H9 (cell line): ENCODE measurements at regions not wholly inside any gene's neighbourhood (a gene's known extent, or its start where the extent isn't known, plus 50 kb on each side); places are given as distances from the start of the nearest gene placed in this dataset.

ENCODE experiments used
- DNase-seq: peaks from one replicate; pipeline ENCODE4 v3.0.0-alpha.2; 2017
- H2AFZ ChIP-seq: one replicate; pipeline ENCODE4 v1.6.1; 2013; ENCODE audit warnings: mild to moderate bottlenecking, low read length, control low read depth, moderate library complexity
- H2AK5ac ChIP-seq: 2 replicates; pipeline ENCODE4 v1.6.1; 2013; ENCODE audit warnings: low read length, control low read depth, mixed read lengths; ENCODE audit not compliant: insufficient read length
- H2BK120ac ChIP-seq: one replicate; pipeline ENCODE4 v1.6.1; 2013; ENCODE audit warnings: low read depth, mild to moderate bottlenecking, low read length, control low read depth, inconsistent platforms; ENCODE audit not compliant: poor library complexity, severe bottlenecking
- H2BK12ac ChIP-seq: 2 replicates; pipeline ENCODE4 v1.6.1; 2013; ENCODE audit warnings: low read length, control low read depth, mixed read lengths, low read depth; ENCODE audit not compliant: insufficient read length
- H2BK15ac ChIP-seq: 2 replicates; pipeline ENCODE4 v1.6.1; 2013; ENCODE audit warnings: low read depth, low read length, control low read depth
- H2BK20ac ChIP-seq: one replicate; pipeline ENCODE4 v1.6.1; 2013; ENCODE audit warnings: low read depth, mild to moderate bottlenecking, low read length, control low read depth, inconsistent platforms; ENCODE audit not compliant: poor library complexity, severe bottlenecking
- H2BK5ac ChIP-seq: 2 replicates; pipeline ENCODE4 v1.6.1; 2013; ENCODE audit warnings: low read length, control low read depth, mixed read lengths; ENCODE audit not compliant: insufficient read length
- H3K14ac ChIP-seq: 2 replicates; pipeline ENCODE4 v1.6.1; 2013; ENCODE audit warnings: low read length, control low read depth; ENCODE audit not compliant: insufficient read depth
- H3K18ac ChIP-seq: 2 replicates; pipeline ENCODE4 v1.6.1; 2013; ENCODE audit warnings: low read depth, mild to moderate bottlenecking, mixed read lengths, low read length, control low read depth; ENCODE audit not compliant: insufficient read length
- H3K23ac ChIP-seq: 2 replicates; pipeline ENCODE4 v1.6.1; 2013; ENCODE audit warnings: low read length, control low read depth, mixed read lengths, low read depth; ENCODE audit not compliant: insufficient read length
- H3K23me2 ChIP-seq: 2 replicates; pipeline ENCODE4 v1.6.1; 2013; ENCODE audit warnings: low read depth, mild to moderate bottlenecking, mixed read lengths, low read length, control low read depth; ENCODE audit not compliant: insufficient read length, poor library complexity, severe bottlenecking
- H3K27ac ChIP-seq: 2 replicates; pipeline ENCODE4 v1.5.1; 2013; ENCODE audit warnings: low read length, control low read depth, mixed read lengths, low read depth; ENCODE audit not compliant: insufficient read length
- H3K27me3 ChIP-seq: 2 replicates; pipeline ENCODE4 v1.6.1; 2013; ENCODE audit warnings: low read length, control low read depth, inconsistent platforms; ENCODE audit not compliant: insufficient read depth
- H3K4ac ChIP-seq: 2 replicates; pipeline ENCODE4 v1.6.1; 2013; ENCODE audit warnings: low read depth, mild to moderate bottlenecking, control low read depth, inconsistent platforms, low read length, moderate library complexity
- H3K4me1 ChIP-seq: 2 replicates; pipeline ENCODE4 v1.6.1; 2013; ENCODE audit warnings: low read length, control low read depth, inconsistent platforms; ENCODE audit not compliant: insufficient read depth
- H3K4me2 ChIP-seq: 2 replicates; pipeline ENCODE4 v1.6.1; 2013; ENCODE audit warnings: low read length, control low read depth, mixed read lengths; ENCODE audit not compliant: insufficient read length, insufficient read depth
- H3K56ac ChIP-seq: 2 replicates; pipeline ENCODE4 v1.6.1; 2013; ENCODE audit warnings: low read depth, mild to moderate bottlenecking, mixed read lengths, low read length, control low read depth; ENCODE audit not compliant: insufficient read length
- H3K79me1 ChIP-seq: 2 replicates; pipeline ENCODE4 v1.6.1; 2013; ENCODE audit warnings: low read depth, mild to moderate bottlenecking, moderate library complexity, low read length, control low read depth, inconsistent platforms; ENCODE audit not compliant: insufficient read depth, poor library complexity, severe bottlenecking
- H3K79me2 ChIP-seq: 2 replicates; pipeline ENCODE4 v1.6.1; 2013; ENCODE audit warnings: low read length, control low read depth, inconsistent platforms; ENCODE audit not compliant: insufficient read depth
- H3K9ac ChIP-seq: 2 replicates; pipeline ENCODE4 v1.6.1; 2013; ENCODE audit warnings: low read length, control low read depth, mixed read lengths; ENCODE audit not compliant: insufficient read length; ENCODE audit errors: extremely low read depth
- H3K9me3 ChIP-seq: one replicate; pipeline ENCODE4 v1.6.1; 2013; ENCODE audit warnings: low read depth, low read length, inconsistent platforms; ENCODE audit not compliant: control insufficient read depth
- H3T11ph ChIP-seq: one replicate; pipeline ENCODE4 v1.6.1; 2013; ENCODE audit warnings: mild to moderate bottlenecking, low read length, control low read depth, inconsistent platforms
- H4K20me1 ChIP-seq: one replicate; pipeline ENCODE4 v1.6.1; 2013; ENCODE audit not compliant: control insufficient read depth, insufficient read length, insufficient read depth
- H4K5ac ChIP-seq: 2 replicates; pipeline ENCODE4 v1.6.1; 2013; ENCODE audit warnings: low read depth, mild to moderate bottlenecking, mixed read lengths, low read length, control low read depth; ENCODE audit not compliant: insufficient read length
- H4K8ac ChIP-seq: replicated peaks from 2 replicates; pipeline ENCODE4 v1.6.1; 2013; ENCODE audit warnings: low read length, control low read depth, mixed read lengths, low read depth; ENCODE audit not compliant: insufficient read length
- H4K91ac ChIP-seq: 2 replicates; pipeline ENCODE4 v1.6.1; 2013; ENCODE audit warnings: low read depth, mild to moderate bottlenecking, moderate library complexity, mixed read lengths, low read length, control low read depth; ENCODE audit not compliant: insufficient read length
- H3K27ac Mint-ChIP-seq, 3 experiments: 2 replicates in 2 of 3; 3 replicates in 1 of 3; pipeline ENCODE4 v1.8.0; 2020 to 2021; ENCODE audit warnings: mixed read lengths in 3 of 3, mild to moderate bottlenecking in 1 of 3, moderate library complexity in 1 of 3
- H3K27me3 Mint-ChIP-seq: 2 replicates; pipeline ENCODE4 v1.8.0; 2021; ENCODE audit warnings: low read depth, mild to moderate bottlenecking, moderate library complexity, mixed read lengths
- H3K36me3 Mint-ChIP-seq, 3 experiments: 2 replicates in 2 of 3; 3 replicates in 1 of 3; pipeline ENCODE4 v1.8.0; 2020 to 2021; ENCODE audit warnings: low read depth in 3 of 3, mixed read lengths in 3 of 3; ENCODE audit not compliant: insufficient read depth in 1 of 3
- H3K4me1 Mint-ChIP-seq, 2 experiments: 2 replicates each; pipeline ENCODE4 v1.8.0; 2020; ENCODE audit warnings: mixed read lengths in 2 of 2
- H3K4me3 Mint-ChIP-seq, 2 experiments: 2 replicates in 1 of 2; 3 replicates in 1 of 2; pipeline ENCODE4 v1.8.0; 2020 to 2021; ENCODE audit warnings: mild to moderate bottlenecking in 2 of 2, mixed read lengths in 2 of 2, moderate library complexity in 1 of 2
- H3K9me3 Mint-ChIP-seq, 2 experiments: 2 replicates in 1 of 2; 3 replicates in 1 of 2; pipeline ENCODE4 v1.8.0; 2020; ENCODE audit warnings: mild to moderate bottlenecking in 2 of 2, mixed read lengths in 2 of 2, moderate library complexity in 1 of 2
- CTCF ChIP-seq: fragments of 200-600 bp; sonication (generic); conservative IDR thresholded peaks from 3 replicates; pipeline ENCODE4 v1.8.0; 2021; ENCODE audit warnings: antibody characterized with exemption, mild to moderate bottlenecking
- WGBS: extraction: QIAGEN DNeasy Blood & Tissue Kit; methylation state at CpG from one replicate; pipeline ENCODE4 v1.1.7; 2013; ENCODE audit warnings: missing lambda C conversion rate, low lambda C conversion rate, mixed read lengths; ENCODE audit not compliant: insufficient read length; ENCODE audit errors: extremely low coverage; 5-methylcytosine and 5-hydroxymethylcytosine counted together

- no peak overlapping the region for H2AFZ ChIP-seq
- TF ChIP-seq CTCF, result no peak
- no peak overlapping the region for H2BK120ac ChIP-seq
- Mint-ChIP-seq H3K4me3 (no peak overlapping the region), H3K4me1 (peaks cover 35 to 46% of the 10 kb centered on the region in 2 experiments), H3K9me3 (peaks cover 0 to 3% of the 10 kb centered on the region in 2 experiments; a peak in 1 of 5 replicates), H3K36me3 (no peaks in the 10 kb centered on the region; a peak in 2 of 7 replicates), H3K27me3 (peaks cover 7% of the 10 kb centered on the region), H3K27ac (no peak overlapping the region)
- DNase-seq, result no peak
- H3K9ac ChIP-seq, result no peak overlapping the region
- no peak overlapping the region for H3K18ac ChIP-seq
- no peak overlapping the region for H2BK15ac ChIP-seq
- H3K9me3 ChIP-seq, result no peaks in the 10 kb centered on the region
- H3K56ac ChIP-seq, result no peak overlapping the region
- no peak overlapping the region for H4K5ac ChIP-seq
- H3K14ac ChIP-seq, result no peak overlapping the region
- no peak overlapping the region for H2AK5ac ChIP-seq
- no peak overlapping the region for H2BK20ac ChIP-seq
- H3K27me3 ChIP-seq, result no peaks in the 10 kb centered on the region
- H4K91ac ChIP-seq, result no peak overlapping the region
- no peak overlapping the region for H3K4ac ChIP-seq
- H3K79me2 ChIP-seq, result no peaks in the 10 kb centered on the region
- no peaks in the 10 kb centered on the region for H3K23me2 ChIP-seq
- no peaks in the 10 kb centered on the region for H4K20me1 ChIP-seq
- H4K8ac ChIP-seq, result no peak overlapping the region
- no peaks in the 10 kb centered on the region for H3K79me1 ChIP-seq
- H3K4me2 ChIP-seq, result no peak overlapping the region
- H3K23ac ChIP-seq, result no peak overlapping the region
- no peak overlapping the region for H2BK5ac ChIP-seq
- H3T11ph ChIP-seq, result no peak overlapping the region
- H2BK12ac ChIP-seq, result no peak overlapping the region
- H3K27ac ChIP-seq, result no peak overlapping the region
- H3K4me1 ChIP-seq, result peaks cover 7% of the 10 kb centered on the region; the same call in 1 of the 2 replicates
- no CpG with 5 or more reads among the region's 5 CpGs for WGBS
These were observed 71.8 kb upstream of the SIRPA start for GRCh38 chr20:1823450-1823844.
